GM20431 (cell line): ENCODE measurements at regions not wholly inside any gene's neighbourhood (a gene's known extent, or its start where the extent isn't known, plus 50 kb on each side); places are given as distances from the start of the nearest gene placed in this dataset.

ENCODE experiments used
- in situ Hi-C: fragments of 300-500 bp; cut with MseI, MboI; formaldehyde crosslinking; loops from one replicate; pipeline ENCODE4 v1.15.0; 2020; ENCODE audit warnings: low sequenced_read_pairs; ENCODE audit not compliant: unreplicated experiment

GRCh38 chr17:65381152-65381551, 180.3 kb downstream of the AXIN2 start:
- in situ Hi-C loops, result loop anchor here (25.0 kb wide), 1 partner anchor 106 kb away; no protein-coding TSS in a partner anchor

GRCh38 chr17:65374966-65375365, 186.5 kb downstream of the AXIN2 start:
- in situ Hi-C loops, result loop anchor here (25.0 kb wide), 1 partner anchor 112 kb away; no protein-coding TSS in a partner anchor

GRCh38 chr17:65371702-65372101, 189.7 kb downstream of the AXIN2 start:
- in situ Hi-C loops, result no loop called here

- in situ Hi-C loops, result no loop called here
Observed at GRCh38 chr17:65370669-65371131, 190.7 kb downstream of the AXIN2 start.

- in situ Hi-C loops, result no loop called here
Observed at GRCh38 chr17:65368341-65368740, 193.1 kb downstream of the AXIN2 start.

- in situ Hi-C loops, result no loop called here
Observed at GRCh38 chr17:65366102-65366844, 195.2 kb downstream of the AXIN2 start.

GRCh38 chr17:65365169-65365568, 196.3 kb downstream of the AXIN2 start:
- in situ Hi-C loops, result no loop called here

- in situ Hi-C loops, result no loop called here
Observed at GRCh38 chr17:65364438-65364837, 197.0 kb downstream of the AXIN2 start.

- in situ Hi-C loops, result no loop called here
Observed at GRCh38 chr17:65362826-65363225, 198.6 kb downstream of the AXIN2 start.

GRCh38 chr17:65360961-65361552, 200.4 kb downstream of the AXIN2 start:
- in situ Hi-C loops, result no loop called here

- in situ Hi-C loops, result no loop called here
Observed at GRCh38 chr17:65359016-65359415, 202.4 kb downstream of the AXIN2 start.

GRCh38 chr17:65356536-65356935, 204.9 kb downstream of the AXIN2 start:
- in situ Hi-C loops, result no loop called here

- in situ Hi-C loops, result no loop called here
Observed at GRCh38 chr17:65355246-65355645, 206.2 kb downstream of the AXIN2 start.

- in situ Hi-C loops, result no loop called here
Observed at GRCh38 chr17:65349916-65350315, 211.5 kb downstream of the AXIN2 start.

GRCh38 chr17:65346166-65346565, 209.0 kb downstream of the RGS9 start:
- in situ Hi-C loops, result no loop called here

- in situ Hi-C loops, result no loop called here
Observed at GRCh38 chr17:65345261-65346005, 208.3 kb downstream of the RGS9 start.

- in situ Hi-C loops, result no loop called here
Observed at GRCh38 chr17:65340401-65340800, 203.2 kb downstream of the RGS9 start.

- in situ Hi-C loops, result no loop called here
Observed at GRCh38 chr17:65334406-65334805, 197.2 kb downstream of the RGS9 start.

GRCh38 chr17:65332779-65333178, 195.6 kb downstream of the RGS9 start:
- in situ Hi-C loops, result no loop called here

GRCh38 chr17:65332375-65332774, 195.2 kb downstream of the RGS9 start:
- in situ Hi-C loops, result no loop called here

GRCh38 chr17:65328567-65328966, 191.4 kb downstream of the RGS9 start:
- in situ Hi-C loops, result no loop called here
